Fibroblast of lung (primary cell): ENCODE measurements at regions not wholly inside any gene's neighbourhood (a gene's known extent, or its start where the extent isn't known, plus 50 kb on each side); places are given as distances from the start of the nearest gene placed in this dataset.

Source experiments
- EZH2 ChIP-seq: IDR thresholded peaks from 2 replicates; pipeline ENCODE4 v1.5.1; 2012; ENCODE audit warnings: low read length, control low read depth, mild to moderate bottlenecking; ENCODE audit errors: missing control alignments
- TF ChIP-seq, protein P1 (sequence below), 2 donors: IDR thresholded peaks in 1 of 2; conservative IDR thresholded peaks in 1 of 2; 1 replicate in 1 of 2; 2 replicates in 1 of 2; pipeline ENCODE4 v1.5.1; 2011 to 2012; ENCODE audit warnings: low read length in 2 of 2, control low read depth in 1 of 2, inconsistent platforms in 1 of 2, low read depth in 1 of 2, mild to moderate bottlenecking in 1 of 2

DNA sequence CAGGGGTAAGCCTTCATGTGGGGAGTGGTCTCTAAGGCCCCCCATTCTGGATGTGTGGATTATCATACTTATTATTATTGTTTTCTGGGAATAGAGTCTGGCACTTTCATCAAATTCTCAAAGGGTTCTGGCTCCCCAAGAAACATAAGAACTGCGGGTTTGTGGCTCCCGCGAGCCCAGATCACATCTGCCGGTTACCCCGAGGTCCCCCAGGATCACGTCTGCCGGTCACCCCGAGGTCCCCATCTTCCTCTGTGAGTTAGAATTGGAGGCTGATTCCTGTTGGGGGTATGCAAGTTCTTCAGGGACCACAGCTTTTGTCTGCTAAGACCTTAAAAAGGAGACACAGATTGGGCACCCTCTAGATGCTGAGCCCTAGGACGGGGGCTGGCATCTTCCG lies 116.7 kb upstream of the FRMD1 start:
- TF ChIP-seq, protein P1, sequence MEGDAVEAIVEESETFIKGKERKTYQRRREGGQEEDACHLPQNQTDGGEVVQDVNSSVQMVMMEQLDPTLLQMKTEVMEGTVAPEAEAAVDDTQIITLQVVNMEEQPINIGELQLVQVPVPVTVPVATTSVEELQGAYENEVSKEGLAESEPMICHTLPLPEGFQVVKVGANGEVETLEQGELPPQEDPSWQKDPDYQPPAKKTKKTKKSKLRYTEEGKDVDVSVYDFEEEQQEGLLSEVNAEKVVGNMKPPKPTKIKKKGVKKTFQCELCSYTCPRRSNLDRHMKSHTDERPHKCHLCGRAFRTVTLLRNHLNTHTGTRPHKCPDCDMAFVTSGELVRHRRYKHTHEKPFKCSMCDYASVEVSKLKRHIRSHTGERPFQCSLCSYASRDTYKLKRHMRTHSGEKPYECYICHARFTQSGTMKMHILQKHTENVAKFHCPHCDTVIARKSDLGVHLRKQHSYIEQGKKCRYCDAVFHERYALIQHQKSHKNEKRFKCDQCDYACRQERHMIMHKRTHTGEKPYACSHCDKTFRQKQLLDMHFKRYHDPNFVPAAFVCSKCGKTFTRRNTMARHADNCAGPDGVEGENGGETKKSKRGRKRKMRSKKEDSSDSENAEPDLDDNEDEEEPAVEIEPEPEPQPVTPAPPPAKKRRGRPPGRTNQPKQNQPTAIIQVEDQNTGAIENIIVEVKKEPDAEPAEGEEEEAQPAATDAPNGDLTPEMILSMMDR (conservative IDR thresholded peaks at IDR 0.05 in 1 of 2, IDR thresholded peaks at IDR 0.05 in 1 of 2; ENCODE audit: low read depth in 1 of 2, low read length in 2 of 2), result no peak
- no peak for TF ChIP-seq EZH2
